Stimulated activated CD4-positive, alpha-beta T cell treated with anti-CD3 and anti-CD28 coated beads, TNF-alpha, amount 100 ng/mL, for 24 hours (primary cell): ENCODE measurements at regions not wholly inside any gene's neighbourhood (a gene's known extent, or its start where the extent isn't known, plus 50 kb on each side); places are given as distances from the start of the nearest gene placed in this dataset.

Experiments used
- DNase-seq, 3 experiments: peaks; one replicate each; pipeline ENCODE4 v3.0.0-alpha.2; 2020; ENCODE audit warnings: low read depth in 3 of 3

DNA sequence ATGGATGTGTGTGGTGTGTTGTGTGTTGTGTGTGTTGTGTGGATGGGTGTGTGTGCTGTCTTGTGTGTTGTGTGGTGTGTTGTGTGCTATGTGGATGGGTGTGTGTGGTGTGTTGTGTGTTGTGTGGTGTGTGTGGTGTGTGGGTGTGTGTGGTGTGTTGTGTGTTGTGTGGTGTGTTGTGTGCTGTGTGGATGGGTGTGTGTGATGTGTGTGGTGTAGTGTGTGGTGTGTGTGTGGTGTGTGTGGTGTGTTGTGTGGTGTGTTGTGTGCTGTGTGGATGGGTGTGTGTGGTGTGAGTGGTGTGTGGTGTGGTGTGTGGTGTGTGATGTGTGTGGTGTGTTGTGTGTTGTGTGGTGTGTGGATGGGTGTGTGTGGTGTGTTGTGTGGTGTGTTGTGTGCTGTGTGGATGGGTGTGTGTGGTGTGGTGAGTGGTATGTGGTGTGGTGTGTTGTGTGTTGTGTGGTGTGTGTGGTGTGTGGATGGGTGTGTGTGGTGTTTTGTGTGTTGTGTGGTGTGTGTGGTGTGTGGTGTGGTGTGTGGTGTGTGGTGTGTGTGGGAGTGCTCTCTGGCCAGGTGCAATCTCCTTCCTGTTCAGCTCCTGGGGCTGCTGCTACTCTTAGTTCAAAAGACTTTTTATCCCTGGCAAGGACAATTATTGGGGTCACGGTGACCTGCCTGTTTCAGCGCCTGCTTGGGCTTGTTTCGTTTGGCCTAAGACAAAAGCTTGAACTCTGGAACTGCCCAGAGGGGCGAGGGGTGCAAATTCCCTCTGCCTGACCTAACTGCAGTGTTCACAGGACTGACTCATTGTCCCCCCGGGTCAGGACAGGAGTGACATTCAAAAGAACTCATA lies 101.1 kb downstream of the UBIAD1 start:
- DNase-seq = no peak

- DNase-seq = no peak
These were observed 101.7 kb downstream of the UBIAD1 start for GRCh38 chr1:11374748-11375110.

DNA sequence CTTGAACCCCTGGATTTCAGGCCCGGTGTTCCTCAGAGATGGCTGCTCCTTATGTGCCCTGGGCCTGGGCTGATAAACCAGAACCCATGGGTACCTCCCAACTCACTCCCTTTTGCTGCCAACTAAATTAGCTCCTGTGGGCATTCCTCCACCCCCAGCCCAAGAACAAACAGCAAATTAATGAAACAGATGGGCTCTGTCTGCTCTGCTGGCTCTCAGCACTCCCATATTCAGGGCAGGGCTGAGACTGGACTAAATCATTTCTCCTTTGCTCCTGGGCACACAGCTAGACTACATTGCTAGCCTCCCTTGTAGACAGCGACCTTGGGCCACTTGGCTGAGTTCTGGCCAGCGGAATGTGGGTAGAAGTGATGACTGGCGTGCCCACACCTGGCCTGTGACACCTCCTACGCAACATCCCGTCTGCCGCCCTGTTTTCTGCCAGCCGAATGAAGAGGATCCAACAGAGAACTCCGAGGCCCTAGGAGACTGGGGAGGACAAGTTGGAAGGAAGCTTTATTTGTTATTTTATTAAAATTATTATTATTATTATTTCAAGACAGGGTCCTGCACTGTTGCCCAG lies 101.9 kb upstream of the DISP3 start:
- DNase-seq = no peak

DNA sequence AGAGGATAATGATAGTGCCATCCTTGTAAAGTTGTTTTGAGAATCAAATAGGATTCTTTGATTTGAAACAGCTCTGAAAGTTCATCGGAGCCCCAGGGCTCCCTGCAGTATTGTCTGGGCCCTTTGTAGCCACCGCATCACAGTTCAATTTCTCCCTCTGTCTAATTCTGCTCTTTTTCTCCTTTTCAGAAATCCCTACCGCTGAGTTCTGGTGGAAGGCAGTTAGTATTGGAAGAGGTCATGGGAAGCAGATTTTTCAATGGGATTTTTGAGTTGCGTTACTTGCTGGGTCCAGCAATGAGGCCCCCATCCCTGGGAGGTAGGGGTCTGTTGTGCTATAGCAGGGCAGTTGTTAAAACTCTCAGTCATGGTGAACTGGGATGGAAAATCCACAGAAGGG lies 101.0 kb upstream of the DISP3 start:
- DNase-seq = no peak

DNA sequence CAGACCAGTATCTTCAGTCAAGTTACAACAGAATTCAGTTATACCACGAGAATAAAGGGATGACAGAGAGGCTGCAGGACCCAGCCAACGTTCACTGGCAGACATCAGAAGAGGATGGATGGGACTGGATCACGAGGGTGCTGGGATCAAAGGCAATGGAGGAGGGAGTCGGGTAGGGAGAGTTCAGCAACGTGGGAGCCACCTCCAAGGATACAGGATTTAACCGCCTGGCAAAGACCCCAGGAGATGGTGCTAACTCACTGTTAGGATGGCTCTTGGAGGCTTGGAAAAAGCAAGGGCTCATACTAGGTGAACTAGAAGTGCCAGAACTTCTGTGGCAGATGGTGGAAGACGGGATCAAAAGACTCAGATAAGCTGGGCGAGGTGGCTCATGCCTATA lies 99.1 kb upstream of the DISP3 start:
- DNase-seq = no peak

- DNase-seq = no peak
These were observed 98.5 kb upstream of the DISP3 start for GRCh38 chr1:11380500-11380899.

GRCh38 chr1:11383553-11384169 lies 95.3 kb upstream of the DISP3 start:
- no peak for DNase-seq

- DNase-seq = no peak
These were observed 94.8 kb upstream of the DISP3 start for GRCh38 chr1:11384170-11384554.

- no peak for DNase-seq
These were observed 91.1 kb upstream of the DISP3 start for GRCh38 chr1:11387829-11388228.

- DNase-seq = no peak
These were observed 90.3 kb upstream of the DISP3 start for GRCh38 chr1:11388617-11389016.

DNA sequence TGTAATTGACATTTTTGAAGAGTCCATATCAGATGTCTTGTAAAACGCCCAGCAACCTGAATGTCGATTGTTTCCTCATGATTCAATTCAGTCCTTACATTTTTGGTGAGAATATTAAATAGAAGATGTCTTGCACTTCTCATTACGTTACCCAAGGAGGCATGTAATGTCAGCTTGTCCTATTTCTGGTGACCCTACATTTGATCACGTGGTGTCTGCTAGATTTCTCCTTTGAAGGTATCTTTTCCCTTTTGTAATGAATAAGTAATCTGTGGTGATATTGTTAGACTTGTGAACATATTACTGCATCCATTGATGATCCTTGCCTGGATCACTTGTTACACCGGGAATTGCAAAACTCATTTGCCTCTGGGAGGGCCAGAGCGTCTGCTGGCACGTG lies 87.6 kb upstream of the DISP3 start:
- no peak for DNase-seq

GRCh38 chr1:11391886-11392285 lies 87.1 kb upstream of the DISP3 start:
- no peak for DNase-seq

GRCh38 chr1:11394592-11395245 lies 84.2 kb upstream of the DISP3 start:
- no peak for DNase-seq

DNA sequence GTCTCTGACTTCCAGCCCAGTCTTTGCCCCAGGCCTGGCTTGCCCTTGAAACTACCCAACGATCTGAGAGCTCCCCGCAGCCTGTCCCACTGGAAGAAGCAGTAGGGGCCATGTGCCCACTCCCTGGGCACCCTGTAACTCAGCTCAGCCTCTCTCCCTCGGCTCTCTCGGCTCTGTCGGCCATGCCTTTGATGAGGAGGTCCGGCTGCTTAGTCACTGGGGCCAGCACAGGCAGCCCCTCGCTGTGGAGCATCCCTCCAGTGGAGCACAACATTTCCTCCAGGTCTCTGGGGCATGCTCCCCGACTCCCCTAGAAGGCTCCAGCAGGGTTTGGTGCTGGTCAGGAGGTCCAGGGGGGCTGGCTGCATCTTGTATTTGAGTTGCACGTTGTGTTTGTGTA lies 83.3 kb upstream of the DISP3 start:
- DNase-seq = no peak

GRCh38 chr1:11397151-11397901 lies 81.6 kb upstream of the DISP3 start:
- no peak for DNase-seq

- no peak for DNase-seq
These were observed 79.7 kb upstream of the DISP3 start for GRCh38 chr1:11399250-11399649.

- DNase-seq = no peak
These were observed 78.8 kb upstream of the DISP3 start for GRCh38 chr1:11400155-11400554.

- DNase-seq = no peak
These were observed 78.4 kb upstream of the DISP3 start for GRCh38 chr1:11400567-11400966.

DNA sequence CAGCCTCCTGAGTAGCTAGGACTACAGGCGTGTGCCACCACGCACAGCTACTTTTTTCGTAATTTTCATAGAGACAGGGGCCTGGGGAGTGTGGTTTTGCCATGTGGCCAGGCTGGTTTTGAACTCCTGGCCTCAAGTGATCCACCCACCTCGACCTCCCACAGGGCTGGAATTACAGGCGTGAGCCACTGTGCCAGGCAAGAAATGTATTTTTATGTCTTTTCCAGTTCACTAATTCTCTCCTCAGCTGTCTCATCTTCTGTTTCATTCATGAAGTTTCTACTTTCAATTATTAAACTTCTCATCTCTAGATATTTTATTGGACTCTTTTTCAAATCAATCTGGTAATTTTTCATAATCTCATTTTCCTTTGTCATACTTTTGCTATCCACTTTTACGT lies 72.1 kb upstream of the DISP3 start:
- no peak for DNase-seq

DNA sequence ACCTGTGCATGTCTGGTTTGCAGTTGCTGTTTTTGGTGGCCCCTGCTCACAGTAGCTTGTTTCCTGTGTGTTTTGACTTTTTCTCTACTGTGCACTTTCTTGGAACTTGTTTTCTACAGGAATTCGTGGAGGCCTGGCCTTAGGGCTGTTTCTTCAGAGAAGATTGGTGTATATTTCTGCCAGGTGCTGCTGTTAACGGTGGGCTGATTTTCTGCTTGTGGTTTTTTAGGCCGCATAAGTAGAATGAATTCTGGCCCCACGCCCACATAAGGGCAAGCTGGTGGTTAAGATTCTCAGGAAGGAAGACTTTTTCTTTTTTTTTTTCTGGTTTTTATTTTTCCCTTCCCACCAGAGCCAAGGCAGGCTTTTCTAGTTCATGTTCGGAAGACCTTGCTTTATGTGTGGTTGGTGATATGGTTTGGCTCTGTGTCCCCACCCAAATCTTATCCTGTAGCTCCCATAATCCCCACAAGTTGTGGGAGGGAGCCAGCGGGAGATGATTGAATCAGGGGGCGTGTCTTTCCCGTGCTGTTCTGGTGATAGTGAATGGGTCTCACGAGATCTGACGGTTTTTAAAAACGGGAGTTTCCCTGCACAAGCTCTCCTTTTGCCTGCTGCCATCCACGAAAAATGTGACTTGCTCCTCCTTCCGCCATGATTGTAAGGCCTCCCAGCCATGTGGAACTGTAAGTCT lies 71.5 kb upstream of the DISP3 start:
- DNase-seq = peak in 1 of 3 experiments; percentile 27

DNA sequence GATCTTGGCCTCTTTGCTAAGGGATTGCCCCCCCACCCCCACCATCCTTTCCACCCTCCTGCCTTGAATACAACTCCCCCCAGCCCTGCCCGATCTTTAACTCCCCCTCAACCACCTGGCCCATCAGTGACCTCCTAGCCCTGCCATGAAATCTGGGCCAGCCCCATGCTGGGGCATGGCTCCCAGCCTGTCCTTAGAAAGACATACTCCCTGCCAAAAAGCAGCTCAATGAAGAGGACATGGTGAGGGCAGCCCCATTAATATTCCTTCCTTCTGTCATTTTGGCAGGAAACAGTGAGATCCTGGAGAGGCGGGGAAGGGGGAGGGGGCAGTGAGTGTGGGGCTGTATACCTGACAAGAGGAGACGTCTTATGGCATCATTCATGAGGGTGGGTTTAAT lies 66.8 kb upstream of the DISP3 start:
- no peak for DNase-seq
